K562 (cell line): ENCODE measurements at regions not wholly inside any gene's neighbourhood (a gene's known extent, or its start where the extent isn't known, plus 50 kb on each side); places are given as distances from the start of the nearest gene placed in this dataset.

Source experiments
- ATAC-seq: fragments of 200-7000 bp; cut with Tn5 transposase; 3 replicates; pipeline ENCODE4 v1.9.1; 2020; ENCODE audit warnings: moderate library complexity
- BruUV-seq: library from RNA; stranded (reverse); fragments of 400-500 nt; replicated peaks from 2 replicates; lab custom pipeline; 2021; lab: Mats Ljungman, UMichigan
- CTCF ChIA-PET: fragments of 300-600 bp; formaldehyde crosslinking; extraction: SDS; loops from one replicate; lab custom pipeline; 2021; ENCODE audit warnings: low intra/inter-chr PET ratio; lab: Yijun Ruan, JAX
- POLR2A ChIA-PET: fragments of 300-600, 350-650 bp; sonication (Branson Sonifier 250); formaldehyde crosslinking; extraction: SDS; loops from one replicate; lab custom pipeline; 2021; ENCODE audit warnings: antibody characterized with exemption, inconsistent platforms; lab: Yijun Ruan, JAX
- DNase-seq, 4 experiments: peaks; one replicate each; pipeline versions ENCODE4 v3.0.0 to v3.0.0-alpha.2; 2011 to 2018; ENCODE audit warnings: low spot score in 3 of 4, mixed read lengths in 3 of 4; ENCODE audit errors: extremely low read depth in 1 of 4
- FAIRE-seq: peaks from 2 replicates; lab custom pipeline; 2011; peaks lifted over from hg19 to GRCh38; lab: Jason Lieb, UNC
- H2AFZ ChIP-seq: 2 replicates; pipeline ENCODE4 v1.6.0; 2011; ENCODE audit warnings: low read depth, low read length, control low read depth, inconsistent platforms
- H3K27ac ChIP-seq: fragments of 200-600 bp; 3 replicates; pipeline ENCODE4 v1.8.0; 2011; ENCODE audit warnings: low read depth, mild to moderate bottlenecking, control low read depth, inconsistent platforms, low read length, moderate library complexity, mixed read lengths; ENCODE audit errors: extremely low read depth
- H3K27me3 ChIP-seq, 2 experiments: fragments of 300-600 bp in 1 of 2; 2 replicates in 1 of 2; 3 replicates in 1 of 2; pipeline versions ENCODE4 v1.6.0 to v1.8.0; 2011; ENCODE audit warnings: inconsistent platforms in 2 of 2, low read length in 2 of 2, mild to moderate bottlenecking in 1 of 2, mixed read lengths in 1 of 2, moderate library complexity in 1 of 2; ENCODE audit not compliant: control insufficient read depth in 2 of 2, insufficient read depth in 2 of 2
- H3K36me3 ChIP-seq: fragments of 300-600 bp; 3 replicates; pipeline ENCODE4 v1.8.0; 2011; ENCODE audit warnings: mild to moderate bottlenecking, low read length, inconsistent platforms; ENCODE audit not compliant: control insufficient read depth, insufficient read depth
- H3K4me1 ChIP-seq, 2 experiments: fragments of 200-600 bp in 1 of 2; replicated peaks in 1 of 2; 2 replicates in 1 of 2; 3 replicates in 1 of 2; pipeline versions ENCODE4 v1.5.1 to v1.8.0; 2011; ENCODE audit warnings: inconsistent platforms in 2 of 2, low read length in 2 of 2, mild to moderate bottlenecking in 1 of 2, mixed read lengths in 1 of 2, moderate library complexity in 1 of 2; ENCODE audit not compliant: control insufficient read depth in 2 of 2, insufficient read depth in 2 of 2
- H3K4me2 ChIP-seq: 2 replicates; pipeline ENCODE4 v1.6.1; 2011; ENCODE audit warnings: low read length, control low read depth, inconsistent platforms, mixed read lengths; ENCODE audit not compliant: insufficient read depth
- H3K4me3 ChIP-seq: fragments of 200-600 bp; sonication (generic), shearing (Covaris generic); 2 replicates; pipeline ENCODE4 v1.5.1; 2016; ENCODE audit warnings: control low read depth, inconsistent platforms
- H3K79me2 ChIP-seq: fragments of 200-600 bp; 3 replicates; pipeline ENCODE4 v1.8.0; 2011; ENCODE audit warnings: low read length, inconsistent platforms; ENCODE audit not compliant: control insufficient read depth, insufficient read depth
- H3K9ac ChIP-seq, 2 experiments: 2 replicates each; pipeline versions ENCODE4 v1.6.0 to v1.6.1; 2011; ENCODE audit warnings: low read depth in 2 of 2, low read length in 2 of 2, control low read depth in 1 of 2, inconsistent platforms in 1 of 2, mild to moderate bottlenecking in 1 of 2, mixed read lengths in 1 of 2; ENCODE audit not compliant: insufficient read depth in 1 of 2
- H3K9me1 ChIP-seq: one replicate; pipeline ENCODE4 v1.6.0; 2011; ENCODE audit warnings: inconsistent platforms, mild to moderate bottlenecking, low read length, moderate library complexity; ENCODE audit not compliant: control insufficient read depth, insufficient read depth
- H3K9me3 ChIP-seq: replicated peaks from 2 replicates; pipeline ENCODE4 v1.5.1; 2011; ENCODE audit warnings: low read depth, low read length, inconsistent platforms; ENCODE audit not compliant: control insufficient read depth, insufficient read depth
- H4K20me1 ChIP-seq: replicated peaks from 2 replicates; pipeline ENCODE4 v1.6.1; 2011; ENCODE audit warnings: low read length, inconsistent platforms, mixed read lengths; ENCODE audit not compliant: control insufficient read depth, insufficient read depth
- FOXJ2 ChIP-seq: fragments of 200-800 bp; sonication (Bioruptor generic); IDR thresholded peaks from 2 replicates; pipeline ENCODE4 v1.6.1; 2016; ENCODE audit warnings: missing genetic modification characterization, missing compliant biosample characterization
- MED1 ChIP-seq: sonication (generic); formaldehyde crosslinking; IDR thresholded peaks from 2 replicates; pipeline ENCODE4 v1.8.1; 2023; ENCODE audit warnings: missing genetic modification reagents, borderline replicate concordance
- RFX1 ChIP-seq: fragments of 450-650 bp; IDR thresholded peaks from 2 replicates; pipeline ENCODE4 v1.6.1; 2016; ENCODE audit warnings: mild to moderate bottlenecking, moderate library complexity
- YY1 ChIP-seq, 3 experiments: IDR thresholded peaks; 2 replicates each; pipeline ENCODE4 v1.6.1; 2011; ENCODE audit warnings: low read length in 2 of 3, mild to moderate bottlenecking in 2 of 3, moderate library complexity in 2 of 3, borderline replicate concordance in 1 of 3, control low read depth in 1 of 3, low read depth in 1 of 3; ENCODE audit not compliant: insufficient read depth in 3 of 3, insufficient replicate concordance in 2 of 3, control insufficient read depth in 1 of 3, insufficient read length in 1 of 3; ENCODE audit errors: extremely low read depth in 1 of 3
- WGBS: fragments of 100-300 bp; shearing (Covaris generic); methylation state at CpG from one replicate; pipeline ENCODE4 v1.1.6; 2016; ENCODE audit warnings: low coverage, mixed read lengths; ENCODE audit not compliant: insufficient coverage; ENCODE audit errors: missing lambda C conversion rate; 5-methylcytosine and 5-hydroxymethylcytosine counted together
- in situ Hi-C: fragments of 300-500 bp; cut with MboI; formaldehyde crosslinking; loops from 4 replicates; pipeline ENCODE4 v1.15.0; 2018; ENCODE audit warnings: inconsistent platforms, mixed read lengths
- intact Hi-C: fragments of 100-400 bp; cut with micrococcal nuclease; formaldehyde crosslinking; loops from 2 replicates; pipeline ENCODE4 v1.14.2; 2022
- TF ChIP-seq, protein P1 (sequence below): sonication (generic); formaldehyde crosslinking; IDR thresholded peaks from 2 replicates; pipeline ENCODE4 v1.9.0; 2022; ENCODE audit warnings: mild to moderate bottlenecking, missing genetic modification reagents
- TF ChIP-seq, protein P2 (sequence below): fragments of 150-350 bp; conservative IDR thresholded peaks from 2 replicates; pipeline ENCODE4 v1.6.1; 2014; ENCODE audit warnings: low read length

GRCh38 chr2:74778381-74779264 is 55.3 kb upstream of the HK2 start:
- no peak overlapping the region for H3K27ac ChIP-seq
- no peak overlapping the region for H3K4me2 ChIP-seq
- intact Hi-C loops = no loop called here
- H3K4me3 ChIP-seq = no peak overlapping the region
- H3K4me1 ChIP-seq = no peaks in the 10 kb centered on the region
- in situ Hi-C loops = no loop called here
- CTCF ChIA-PET = no interaction called here
- under 1% methylated on average over 16 of the region's 16 CpGs for WGBS
- peaks cover 9 to 14% of the 10 kb centered on the region in 2 experiments; a peak in 4 of 5 replicates for H3K27me3 ChIP-seq
- H3K9me3 ChIP-seq = no peaks in the 10 kb centered on the region
- no peaks in the 10 kb centered on the region for H4K20me1 ChIP-seq
- TF ChIP-seq, protein P1, sequence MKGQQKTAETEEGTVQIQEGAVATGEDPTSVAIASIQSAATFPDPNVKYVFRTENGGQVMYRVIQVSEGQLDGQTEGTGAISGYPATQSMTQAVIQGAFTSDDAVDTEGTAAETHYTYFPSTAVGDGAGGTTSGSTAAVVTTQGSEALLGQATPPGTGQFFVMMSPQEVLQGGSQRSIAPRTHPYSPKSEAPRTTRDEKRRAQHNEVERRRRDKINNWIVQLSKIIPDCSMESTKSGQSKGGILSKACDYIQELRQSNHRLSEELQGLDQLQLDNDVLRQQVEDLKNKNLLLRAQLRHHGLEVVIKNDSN (CRISPR knock-in tag) = no peak
- TF ChIP-seq MED1 (CRISPR knock-in tag) = no peak
- peak in 1 of 3 experiments; percentile 57 for TF ChIP-seq YY1 (IDR thresholded peaks at IDR 0.05; ENCODE audit: borderline replicate concordance in 1 of 3, control insufficient read depth in 1 of 3, extremely low read depth in 1 of 3, insufficient read depth in 3 of 3, insufficient read length in 1 of 3, insufficient replicate concordance in 2 of 3, low read depth in 1 of 3, low read length in 2 of 3)
- TF ChIP-seq FOXJ2 (tag) = peak; percentile 59; the same call in 1 of the 2 replicates
- TF ChIP-seq, protein P2, sequence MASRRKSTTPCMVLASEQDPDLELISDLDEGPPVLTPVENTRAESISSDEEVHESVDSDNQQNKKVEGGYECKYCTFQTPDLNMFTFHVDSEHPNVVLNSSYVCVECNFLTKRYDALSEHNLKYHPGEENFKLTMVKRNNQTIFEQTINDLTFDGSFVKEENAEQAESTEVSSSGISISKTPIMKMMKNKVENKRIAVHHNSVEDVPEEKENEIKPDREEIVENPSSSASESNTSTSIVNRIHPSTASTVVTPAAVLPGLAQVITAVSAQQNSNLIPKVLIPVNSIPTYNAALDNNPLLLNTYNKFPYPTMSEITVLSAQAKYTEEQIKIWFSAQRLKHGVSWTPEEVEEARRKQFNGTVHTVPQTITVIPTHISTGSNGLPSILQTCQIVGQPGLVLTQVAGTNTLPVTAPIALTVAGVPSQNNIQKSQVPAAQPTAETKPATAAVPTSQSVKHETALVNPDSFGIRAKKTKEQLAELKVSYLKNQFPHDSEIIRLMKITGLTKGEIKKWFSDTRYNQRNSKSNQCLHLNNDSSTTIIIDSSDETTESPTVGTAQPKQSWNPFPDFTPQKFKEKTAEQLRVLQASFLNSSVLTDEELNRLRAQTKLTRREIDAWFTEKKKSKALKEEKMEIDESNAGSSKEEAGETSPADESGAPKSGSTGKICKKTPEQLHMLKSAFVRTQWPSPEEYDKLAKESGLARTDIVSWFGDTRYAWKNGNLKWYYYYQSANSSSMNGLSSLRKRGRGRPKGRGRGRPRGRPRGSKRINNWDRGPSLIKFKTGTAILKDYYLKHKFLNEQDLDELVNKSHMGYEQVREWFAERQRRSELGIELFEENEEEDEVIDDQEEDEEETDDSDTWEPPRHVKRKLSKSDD = peak; percentile 76; the same call in 1 of the 2 replicates
- peak; percentile 92 for TF ChIP-seq RFX1
- TF ChIP-seq, all 486 proteins: peak for 4
- no peak for DNase-seq
- POLR2A ChIA-PET = no interaction called here
- H3K36me3 ChIP-seq = no peaks in the 10 kb centered on the region
- ATAC-seq = peak; percentile 35; the same call in 2 of the 3 replicates
- FAIRE-seq = no peak
- BruUV-seq = no TSS peak
- no peaks in the 10 kb centered on the region for H3K9me1 ChIP-seq
- H3K9ac ChIP-seq = no peak overlapping the region
- H2AFZ ChIP-seq = no peak overlapping the region
- H3K79me2 ChIP-seq = no peaks in the 10 kb centered on the region
